ENCODE measurements at regions not wholly inside any gene's neighbourhood (a gene's known extent, or its start where the extent isn't known, plus 50 kb on each side); places are given as distances from the start of the nearest gene placed in this dataset.

GRCh38 chr13:80022146-80022545 lies 318.8 kb downstream of the SPRY2 start:
- TF ChIP-seq CTCF (IDR thresholded peaks at IDR 0.05) (no peak), POLR2A (IDR thresholded peaks at IDR 0.05) (no peak), EP300 (IDR thresholded peaks at IDR 0.05) (no peak)

Data from ovary (tissue), 3 donors.